GM18907 (cell line): ENCODE measurements at regions not wholly inside any gene's neighbourhood (a gene's known extent, or its start where the extent isn't known, plus 50 kb on each side); places are given as distances from the start of the nearest gene placed in this dataset.

Experiments used
- ATAC-seq: cut with Tn5 transposase; IDR thresholded peaks from one replicate; pipeline ENCODE4 v1.9.1; 2021; ENCODE audit warnings: mild to moderate bottlenecking, moderate library complexity; ENCODE audit not compliant: unreplicated experiment

GRCh38 chr22:49452362-49452946 is 375.2 kb downstream of the BRD1 start:
- no peak for ATAC-seq

GRCh38 chr22:49451070-49451840 is 376.4 kb downstream of the BRD1 start:
- no peak for ATAC-seq

GRCh38 chr22:49450498-49450897 is 377.2 kb downstream of the BRD1 start:
- no peak for ATAC-seq

GRCh38 chr22:49449811-49450446 is 377.7 kb downstream of the BRD1 start:
- ATAC-seq, result no peak

GRCh38 chr22:49449377-49449776 is 378.3 kb downstream of the BRD1 start:
- ATAC-seq, result no peak

- no peak for ATAC-seq
Observed at GRCh38 chr22:49448526-49448925, 379.1 kb downstream of the BRD1 start.

- no peak for ATAC-seq
Observed at GRCh38 chr22:49447837-49448236, 379.8 kb downstream of the BRD1 start.

GRCh38 chr22:49446759-49447710 is 380.6 kb downstream of the BRD1 start:
- no peak for ATAC-seq

- no peak for ATAC-seq
Observed at GRCh38 chr22:49446145-49446758, 381.4 kb downstream of the BRD1 start.

- ATAC-seq, result no peak
Observed at GRCh38 chr22:49444781-49445180, 382.9 kb downstream of the BRD1 start.

- no peak for ATAC-seq
Observed at GRCh38 chr22:49440931-49441330, 386.7 kb downstream of the BRD1 start.

GRCh38 chr22:49439373-49439772 is 388.3 kb downstream of the BRD1 start:
- no peak for ATAC-seq

GRCh38 chr22:49437956-49438355 is 389.7 kb downstream of the BRD1 start:
- no peak for ATAC-seq

- no peak for ATAC-seq
Observed at GRCh38 chr22:49437356-49437755, 390.3 kb downstream of the BRD1 start.

- ATAC-seq, result no peak
Observed at GRCh38 chr22:49436056-49436455, 391.6 kb downstream of the BRD1 start.

- ATAC-seq, result no peak
Observed at GRCh38 chr22:49435596-49435995, 392.1 kb downstream of the BRD1 start.

GRCh38 chr22:49433717-49434611 is 393.7 kb downstream of the BRD1 start:
- no peak for ATAC-seq

- no peak for ATAC-seq
Observed at GRCh38 chr22:49432897-49433443, 394.7 kb downstream of the BRD1 start.

- no peak for ATAC-seq
Observed at GRCh38 chr22:49432211-49432896, 395.3 kb downstream of the BRD1 start.
